Smooth muscle cell (in vitro differentiated cells): ENCODE measurements at regions not wholly inside any gene's neighbourhood (a gene's known extent, or its start where the extent isn't known, plus 50 kb on each side); places are given as distances from the start of the nearest gene placed in this dataset.

ENCODE experiments used
- DNase-seq: peaks from one replicate; lab custom pipeline; 2025; ENCODE audit not compliant: unreplicated experiment; lab: John Stamatoyannopoulos, UW
- H2AFZ ChIP-seq: fragments of 200-600 bp; sonication (generic); 2 replicates; pipeline ENCODE4 v1.6.0; 2016; ENCODE audit warnings: antibody characterized with exemption, low read depth, mild to moderate bottlenecking
- H3F3A ChIP-seq: fragments of 200-600 bp; sonication (generic); 2 replicates; pipeline ENCODE4 v1.6.0; 2017; ENCODE audit warnings: antibody characterized with exemption, low read depth
- H3K27ac ChIP-seq: fragments of 200-600 bp; sonication (generic); 2 replicates; pipeline ENCODE4 v1.5.1; 2016; ENCODE audit warnings: low read depth, mild to moderate bottlenecking
- H3K27me3 ChIP-seq: fragments of 200-600 bp; sonication (generic); 2 replicates; pipeline ENCODE4 v1.6.1; 2016; ENCODE audit warnings: low read depth, mild to moderate bottlenecking
- H3K36me3 ChIP-seq: fragments of 200-600 bp; sonication (generic); 2 replicates; pipeline ENCODE4 v1.5.1; 2016; ENCODE audit warnings: low read depth
- H3K4me1 ChIP-seq: fragments of 200-600 bp; sonication (generic); 2 replicates; pipeline ENCODE4 v1.5.1; 2016; ENCODE audit warnings: low read depth
- H3K4me2 ChIP-seq: fragments of 200-600 bp; sonication (generic); 2 replicates; pipeline ENCODE4 v1.6.0; 2016; ENCODE audit warnings: mild to moderate bottlenecking
- H3K4me3 ChIP-seq: fragments of 200-600 bp; sonication (generic); 2 replicates; pipeline ENCODE4 v1.5.1; 2016; ENCODE audit warnings: mild to moderate bottlenecking
- H3K79me2 ChIP-seq: fragments of 200-600 bp; sonication (generic); 2 replicates; pipeline ENCODE4 v1.6.0; 2016; ENCODE audit warnings: low read depth, mild to moderate bottlenecking
- H3K9ac ChIP-seq: fragments of 200-600 bp; sonication (generic); 2 replicates; pipeline ENCODE4 v1.6.0; 2016; ENCODE audit warnings: low read depth
- H3K9me3 ChIP-seq: fragments of 200-600 bp; sonication (generic); replicated peaks from 2 replicates; pipeline ENCODE4 v1.5.1; 2016; ENCODE audit warnings: low read depth
- H4K20me1 ChIP-seq: fragments of 200-600 bp; sonication (generic); 2 replicates; pipeline ENCODE4 v1.6.0; 2016; ENCODE audit warnings: low read depth
- WGBS: methylation state at CpG from one replicate; pipeline ENCODE4 v1.1.7; 2016; ENCODE audit warnings: low lambda C conversion rate; 5-methylcytosine and 5-hydroxymethylcytosine counted together
- TF ChIP-seq, protein P1 (sequence below): fragments of 200-600 bp; sonication (generic); IDR thresholded peaks from 2 replicates; pipeline ENCODE4 v1.5.1; 2017; ENCODE audit warnings: borderline replicate concordance, mild to moderate bottlenecking, antibody characterized with exemption; ENCODE audit not compliant: insufficient read depth, poor library complexity, severe bottlenecking

GRCh38 chr6:47371139-47371869 is 61.6 kb upstream of the TNFRSF21 start:
- TF ChIP-seq, protein P1, sequence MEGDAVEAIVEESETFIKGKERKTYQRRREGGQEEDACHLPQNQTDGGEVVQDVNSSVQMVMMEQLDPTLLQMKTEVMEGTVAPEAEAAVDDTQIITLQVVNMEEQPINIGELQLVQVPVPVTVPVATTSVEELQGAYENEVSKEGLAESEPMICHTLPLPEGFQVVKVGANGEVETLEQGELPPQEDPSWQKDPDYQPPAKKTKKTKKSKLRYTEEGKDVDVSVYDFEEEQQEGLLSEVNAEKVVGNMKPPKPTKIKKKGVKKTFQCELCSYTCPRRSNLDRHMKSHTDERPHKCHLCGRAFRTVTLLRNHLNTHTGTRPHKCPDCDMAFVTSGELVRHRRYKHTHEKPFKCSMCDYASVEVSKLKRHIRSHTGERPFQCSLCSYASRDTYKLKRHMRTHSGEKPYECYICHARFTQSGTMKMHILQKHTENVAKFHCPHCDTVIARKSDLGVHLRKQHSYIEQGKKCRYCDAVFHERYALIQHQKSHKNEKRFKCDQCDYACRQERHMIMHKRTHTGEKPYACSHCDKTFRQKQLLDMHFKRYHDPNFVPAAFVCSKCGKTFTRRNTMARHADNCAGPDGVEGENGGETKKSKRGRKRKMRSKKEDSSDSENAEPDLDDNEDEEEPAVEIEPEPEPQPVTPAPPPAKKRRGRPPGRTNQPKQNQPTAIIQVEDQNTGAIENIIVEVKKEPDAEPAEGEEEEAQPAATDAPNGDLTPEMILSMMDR: no peak
- H3K36me3 ChIP-seq: no peaks in the 10 kb centered on the region
- H3K9ac ChIP-seq: no peak overlapping the region
- H3K79me2 ChIP-seq: no peaks in the 10 kb centered on the region
- no peaks in the 10 kb centered on the region for H3K4me1 ChIP-seq
- no peaks in the 10 kb centered on the region for H3F3A ChIP-seq
- WGBS: 91% methylated on average over 6 of the region's 6 CpGs
- no peaks in the 10 kb centered on the region for H3K9me3 ChIP-seq
- DNase-seq: no peak
- H3K4me2 ChIP-seq: no peak overlapping the region
- no peaks in the 10 kb centered on the region for H3K27me3 ChIP-seq
- no peak overlapping the region for H2AFZ ChIP-seq
- no peaks in the 10 kb centered on the region for H4K20me1 ChIP-seq
- no peak overlapping the region for H3K4me3 ChIP-seq
- H3K27ac ChIP-seq: no peak overlapping the region

DNA sequence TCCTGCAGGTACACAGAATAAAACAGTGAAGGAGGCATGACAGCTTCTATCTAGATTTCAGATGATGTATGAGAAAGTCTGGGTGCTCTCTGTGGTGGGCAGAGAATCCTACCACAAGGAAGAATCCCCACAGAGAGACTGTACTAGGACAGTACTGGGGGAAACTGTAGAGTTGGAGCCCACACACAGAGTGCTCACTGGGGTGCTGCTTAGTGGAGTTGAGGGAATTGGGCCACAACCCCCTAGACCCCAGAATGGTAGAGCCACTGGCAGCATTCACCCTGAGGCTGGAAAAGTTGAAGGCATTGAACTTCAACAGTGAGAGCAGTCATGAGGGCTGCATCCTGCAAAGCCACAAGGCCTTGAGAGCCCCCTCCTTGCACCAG is 62.2 kb upstream of the TNFRSF21 start:
- Histone ChIP-seq H3K9ac (no peak overlapping the region), H3K27ac (no peak overlapping the region), H4K20me1 (no peaks in the 10 kb centered on the region), H3K27me3 (no peaks in the 10 kb centered on the region), H3K4me1 (no peaks in the 10 kb centered on the region), H3K9me3 (no peaks in the 10 kb centered on the region), H3K79me2 (no peaks in the 10 kb centered on the region), H3F3A (no peaks in the 10 kb centered on the region), H3K4me2 (no peak overlapping the region), H3K36me3 (no peaks in the 10 kb centered on the region), H2AFZ (no peak overlapping the region), H3K4me3 (no peak overlapping the region)
- TF ChIP-seq, protein P1: no peak
- no peak for DNase-seq

DNA sequence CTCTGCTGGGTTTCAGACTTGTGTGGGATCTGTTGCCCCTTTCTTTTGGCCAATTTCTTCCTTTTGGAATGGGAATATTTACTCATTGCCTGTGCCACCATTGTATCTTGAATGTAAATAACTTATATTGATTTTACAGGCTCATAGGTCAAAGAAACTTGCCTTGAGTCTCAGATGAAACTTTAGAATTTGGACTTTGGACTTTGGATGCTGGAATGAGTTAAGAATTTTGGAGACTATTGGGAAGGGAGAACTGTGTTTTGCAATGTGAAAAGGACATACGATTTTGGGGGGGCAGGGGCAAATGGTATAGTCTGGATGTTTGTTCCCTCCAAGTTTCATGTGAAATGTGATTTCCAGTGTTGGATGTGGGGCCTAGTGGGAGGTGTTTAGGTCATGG is 62.6 kb upstream of the TNFRSF21 start:
- H3F3A ChIP-seq: no peaks in the 10 kb centered on the region
- H3K27ac ChIP-seq: no peak overlapping the region
- no peak overlapping the region for H2AFZ ChIP-seq
- H3K9ac ChIP-seq: no peak overlapping the region
- TF ChIP-seq, protein P1: no peak
- H3K9me3 ChIP-seq: no peaks in the 10 kb centered on the region
- no peaks in the 10 kb centered on the region for H3K27me3 ChIP-seq
- 93% methylated on average over 1 of the region's 1 CpG for WGBS
- no peak overlapping the region for H3K4me2 ChIP-seq
- H3K4me1 ChIP-seq: no peaks in the 10 kb centered on the region
- no peaks in the 10 kb centered on the region for H3K36me3 ChIP-seq
- no peaks in the 10 kb centered on the region for H3K79me2 ChIP-seq
- no peaks in the 10 kb centered on the region for H4K20me1 ChIP-seq
- H3K4me3 ChIP-seq: no peak overlapping the region
- DNase-seq: no peak

- no peaks in the 10 kb centered on the region for H4K20me1 ChIP-seq
- no peak overlapping the region for H3K4me3 ChIP-seq
- no peak overlapping the region for H3K4me2 ChIP-seq
- no peak overlapping the region for H3K9ac ChIP-seq
- DNase-seq: no peak
- no peaks in the 10 kb centered on the region for H3K27me3 ChIP-seq
- no peaks in the 10 kb centered on the region for H3K4me1 ChIP-seq
- no peak overlapping the region for H2AFZ ChIP-seq
- H3K36me3 ChIP-seq: no peaks in the 10 kb centered on the region
- no peak overlapping the region for H3K27ac ChIP-seq
- no peaks in the 10 kb centered on the region for H3F3A ChIP-seq
- no peaks in the 10 kb centered on the region for H3K79me2 ChIP-seq
- TF ChIP-seq, protein P1: no peak
- H3K9me3 ChIP-seq: no peaks in the 10 kb centered on the region
- 52% methylated on average over 1 of the region's 1 CpG for WGBS
Measured at GRCh38 chr6:47375426-47375825, 65.7 kb upstream of the TNFRSF21 start.
